Endodermal cell (in vitro differentiated cells): ENCODE measurements at regions not wholly inside any gene's neighbourhood (a gene's known extent, or its start where the extent isn't known, plus 50 kb on each side); places are given as distances from the start of the nearest gene placed in this dataset.

Experiments
- DNase-seq: peaks from one replicate; pipeline ENCODE4 v3.0.0-alpha.2; 2017
- H3K27ac ChIP-seq: 2 replicates; pipeline ENCODE4 v1.5.1; 2013; ENCODE audit warnings: mild to moderate bottlenecking, low read depth, low read length, moderate library complexity
- H3K27me3 ChIP-seq: 2 replicates; pipeline ENCODE4 v1.6.1; 2013; ENCODE audit warnings: mild to moderate bottlenecking, low read length, moderate library complexity; ENCODE audit not compliant: insufficient read depth, control insufficient read depth, poor library complexity, severe bottlenecking
- H3K36me3 ChIP-seq: 2 replicates; pipeline ENCODE4 v1.7.0; 2013; ENCODE audit warnings: mild to moderate bottlenecking, low read length, moderate library complexity; ENCODE audit not compliant: control insufficient read depth, insufficient read depth
- H3K4me1 ChIP-seq: one replicate; pipeline ENCODE4 v1.7.0; 2013; ENCODE audit warnings: low read length; ENCODE audit not compliant: control insufficient read depth, insufficient read depth
- H3K4me3 ChIP-seq: 2 replicates; pipeline ENCODE4 v1.5.1; 2013; ENCODE audit warnings: mild to moderate bottlenecking, low read length, moderate library complexity
- H3K9ac ChIP-seq: 2 replicates; pipeline ENCODE4 v1.6.1; 2013; ENCODE audit warnings: mild to moderate bottlenecking, low read length, moderate library complexity; ENCODE audit not compliant: poor library complexity, severe bottlenecking; ENCODE audit errors: extremely low read depth
- H3K9me3 ChIP-seq: 2 replicates; pipeline ENCODE4 v1.6.1; 2013; ENCODE audit warnings: mild to moderate bottlenecking, low read length, moderate library complexity; ENCODE audit not compliant: control insufficient read depth
- H3K27ac Mint-ChIP-seq: 2 replicates; pipeline ENCODE4 v1.8.0; 2020; ENCODE audit warnings: mixed read lengths
- H3K27me3 Mint-ChIP-seq: 2 replicates; pipeline ENCODE4 v1.8.0; 2021; ENCODE audit warnings: mild to moderate bottlenecking, mixed read lengths; ENCODE audit not compliant: insufficient read depth
- H3K36me3 Mint-ChIP-seq: 2 replicates; pipeline ENCODE4 v1.8.0; 2020; ENCODE audit warnings: low read depth, mixed read lengths
- H3K4me1 Mint-ChIP-seq: 2 replicates; pipeline ENCODE4 v1.8.0; 2020; ENCODE audit warnings: mixed read lengths
- H3K4me3 Mint-ChIP-seq: 2 replicates; pipeline ENCODE4 v1.8.0; 2020; ENCODE audit warnings: mild to moderate bottlenecking, moderate library complexity, mixed read lengths
- H3K9me3 Mint-ChIP-seq: 2 replicates; pipeline ENCODE4 v1.8.0; 2020; ENCODE audit warnings: mild to moderate bottlenecking, mixed read lengths
- CTCF ChIP-seq: fragments of 200-600 bp; sonication (generic); conservative IDR thresholded peaks from 2 replicates; pipeline ENCODE4 v1.5.0; 2021; ENCODE audit warnings: antibody characterized with exemption, mild to moderate bottlenecking
- WGBS, 2 experiments: methylation state at CpG; one replicate each; pipeline versions ENCODE4 v1.1.5 to v1.1.7; 2013; ENCODE audit warnings: missing lambda C conversion rate in 2 of 2, mixed read lengths in 1 of 2; ENCODE audit not compliant: insufficient coverage in 1 of 2, insufficient read length in 1 of 2; 5-methylcytosine and 5-hydroxymethylcytosine counted together

DNA sequence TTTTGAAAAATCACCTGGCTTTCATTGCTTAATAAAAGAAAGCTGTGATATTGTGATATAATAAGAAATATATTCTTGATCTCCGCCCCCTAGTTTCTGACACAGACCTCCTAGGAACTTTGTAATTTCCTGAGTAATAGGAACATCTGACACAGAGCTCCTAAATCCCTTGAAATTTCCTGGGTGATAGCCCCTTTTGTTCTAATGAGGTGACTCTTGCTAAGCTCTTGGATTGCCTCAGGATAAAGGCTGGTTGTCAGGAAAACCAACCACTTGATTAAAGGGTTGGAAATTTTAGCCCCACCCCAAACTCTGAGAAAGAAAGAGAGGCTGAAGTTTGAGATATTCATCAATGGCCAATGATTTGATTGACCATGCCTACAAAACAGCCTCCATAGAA lies 326.4 kb upstream of the KIF2B start:
- Histone ChIP-seq H3K27ac (no peak overlapping the region), H3K9me3 (no peaks in the 10 kb centered on the region), H3K36me3 (no peaks in the 10 kb centered on the region), H3K4me1 (no peaks in the 10 kb centered on the region), H3K4me3 (no peak overlapping the region), H3K9ac (no peak overlapping the region), H3K27me3 (no peaks in the 10 kb centered on the region)
- no peak for DNase-seq
- H3K4me3 Mint-ChIP-seq = no peak overlapping the region
- no peaks in the 10 kb centered on the region for H3K36me3 Mint-ChIP-seq
- WGBS, 2 experiments = 100% methylated on average over 1 of the region's 1 CpG; no CpG with 5 or more reads in 1 of the 2 experiments
- H3K9me3 Mint-ChIP-seq = no peaks in the 10 kb centered on the region
- no peak for TF ChIP-seq CTCF
- no peak overlapping the region for H3K27ac Mint-ChIP-seq
- no peaks in the 10 kb centered on the region for H3K27me3 Mint-ChIP-seq
- H3K4me1 Mint-ChIP-seq = no peaks in the 10 kb centered on the region

DNA sequence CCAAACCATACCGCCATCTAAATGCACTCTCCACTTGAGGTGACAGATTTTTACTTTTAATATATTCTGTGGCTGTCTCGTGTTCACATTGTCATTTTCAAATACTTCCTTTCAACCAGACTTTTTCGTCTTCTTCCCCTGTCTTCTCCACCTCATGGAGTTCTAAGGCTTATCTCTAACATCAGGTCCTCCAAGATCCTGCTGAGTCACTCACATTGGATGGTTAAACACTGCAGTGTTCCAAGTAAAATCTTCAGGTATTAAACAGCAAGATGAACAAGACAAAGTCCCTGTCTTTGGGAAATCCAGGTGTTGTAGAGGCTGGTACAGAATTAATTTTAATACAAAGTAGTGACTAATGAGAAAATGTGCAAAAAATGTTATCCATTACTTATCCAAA lies 330.2 kb upstream of the KIF2B start:
- no peak overlapping the region for H3K4me3 Mint-ChIP-seq
- no peak overlapping the region for H3K27ac Mint-ChIP-seq
- Histone ChIP-seq H3K9ac (no peak overlapping the region), H3K4me3 (no peak overlapping the region), H3K4me1 (no peaks in the 10 kb centered on the region), H3K36me3 (no peaks in the 10 kb centered on the region), H3K27ac (no peak overlapping the region), H3K27me3 (no peaks in the 10 kb centered on the region), H3K9me3 (no peaks in the 10 kb centered on the region)
- no peak for DNase-seq
- H3K36me3 Mint-ChIP-seq = no peaks in the 10 kb centered on the region
- H3K27me3 Mint-ChIP-seq = no peaks in the 10 kb centered on the region
- H3K9me3 Mint-ChIP-seq = no peaks in the 10 kb centered on the region
- no peaks in the 10 kb centered on the region for H3K4me1 Mint-ChIP-seq
- no peak for TF ChIP-seq CTCF
- 90 to 100% methylated on average over 2 to 3 of the region's 3 CpGs for WGBS, 2 experiments

DNA sequence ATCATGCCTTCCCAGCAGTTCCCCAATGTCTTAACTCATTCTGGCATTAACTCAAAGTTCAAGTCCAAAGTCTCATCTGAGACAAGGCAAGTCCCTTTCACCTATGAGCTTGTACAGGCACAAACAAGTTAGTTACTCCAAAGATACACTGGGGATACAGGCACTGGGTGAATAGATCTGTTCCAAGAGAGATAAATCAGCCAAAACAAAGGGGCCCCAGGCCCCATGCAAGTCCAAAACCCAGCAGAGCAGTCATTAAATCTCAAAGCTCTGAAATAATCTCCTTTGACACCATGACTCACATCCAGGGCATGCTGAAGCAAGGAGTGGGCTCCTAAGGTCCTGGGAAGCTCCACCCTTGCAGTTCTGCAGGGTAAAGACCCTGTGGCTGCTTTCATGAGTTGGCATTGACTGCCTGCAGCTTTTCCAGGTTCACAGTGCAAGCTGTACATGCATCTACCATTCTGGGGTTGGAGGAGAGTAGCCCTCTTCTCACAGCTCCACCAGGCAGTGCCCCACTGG lies 332.2 kb upstream of the KIF2B start:
- no peaks in the 10 kb centered on the region for H3K36me3 ChIP-seq
- H3K4me1 Mint-ChIP-seq = no peaks in the 10 kb centered on the region
- no peaks in the 10 kb centered on the region for H3K4me1 ChIP-seq
- no peak for DNase-seq
- H3K9me3 ChIP-seq = no peaks in the 10 kb centered on the region
- H3K36me3 Mint-ChIP-seq = no peaks in the 10 kb centered on the region
- no peaks in the 10 kb centered on the region for H3K27me3 ChIP-seq
- H3K27me3 Mint-ChIP-seq = no peaks in the 10 kb centered on the region
- no peak overlapping the region for H3K9ac ChIP-seq
- H3K4me3 ChIP-seq = no peak overlapping the region
- no peak overlapping the region for H3K4me3 Mint-ChIP-seq
- H3K9me3 Mint-ChIP-seq = no peaks in the 10 kb centered on the region
- TF ChIP-seq CTCF = no peak
- H3K27ac Mint-ChIP-seq = no peak overlapping the region
- no peak overlapping the region for H3K27ac ChIP-seq
